Fibroblast of the aortic adventitia (primary cell): ENCODE measurements at regions not wholly inside any gene's neighbourhood (a gene's known extent, or its start where the extent isn't known, plus 50 kb on each side); places are given as distances from the start of the nearest gene placed in this dataset.
A peak's percentile ranks its signal among the peaks of the same experiment; 100 is the strongest.

Experiments used
- DNase-seq: peaks from one replicate; pipeline ENCODE4 v3.0.0-alpha.2; 2010; ENCODE audit warnings: low read depth
- H3K4me3 ChIP-seq: 2 replicates; pipeline ENCODE4 v1.5.1; 2011; ENCODE audit warnings: low read depth, mild to moderate bottlenecking, control low read depth, low read length, moderate library complexity
- TF ChIP-seq, protein P1 (sequence below): IDR thresholded peaks from 2 replicates; pipeline ENCODE4 v1.5.1; 2011; ENCODE audit warnings: mild to moderate bottlenecking, low read length, control low read depth, inconsistent platforms; ENCODE audit not compliant: insufficient read depth

DNA sequence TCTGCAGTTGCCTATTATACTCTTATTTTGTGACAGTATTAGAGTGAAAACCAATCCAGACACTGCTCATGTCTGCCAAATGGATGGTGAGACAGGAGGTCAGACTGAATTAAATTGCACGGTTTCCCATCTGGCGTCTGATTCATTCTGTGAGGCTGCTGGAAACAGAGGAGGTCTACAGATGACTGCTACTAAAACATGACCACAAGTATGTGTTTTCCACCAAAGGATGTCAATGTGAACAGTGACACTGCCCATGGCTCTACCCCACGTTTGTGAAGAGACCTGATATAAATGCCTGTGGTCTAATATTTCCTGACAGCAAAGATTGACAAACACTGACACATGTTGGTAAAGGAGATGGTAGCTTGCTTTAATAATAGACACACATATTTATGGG is 104.3 kb upstream of the ST6GAL2 start:
- TF ChIP-seq, protein P1, sequence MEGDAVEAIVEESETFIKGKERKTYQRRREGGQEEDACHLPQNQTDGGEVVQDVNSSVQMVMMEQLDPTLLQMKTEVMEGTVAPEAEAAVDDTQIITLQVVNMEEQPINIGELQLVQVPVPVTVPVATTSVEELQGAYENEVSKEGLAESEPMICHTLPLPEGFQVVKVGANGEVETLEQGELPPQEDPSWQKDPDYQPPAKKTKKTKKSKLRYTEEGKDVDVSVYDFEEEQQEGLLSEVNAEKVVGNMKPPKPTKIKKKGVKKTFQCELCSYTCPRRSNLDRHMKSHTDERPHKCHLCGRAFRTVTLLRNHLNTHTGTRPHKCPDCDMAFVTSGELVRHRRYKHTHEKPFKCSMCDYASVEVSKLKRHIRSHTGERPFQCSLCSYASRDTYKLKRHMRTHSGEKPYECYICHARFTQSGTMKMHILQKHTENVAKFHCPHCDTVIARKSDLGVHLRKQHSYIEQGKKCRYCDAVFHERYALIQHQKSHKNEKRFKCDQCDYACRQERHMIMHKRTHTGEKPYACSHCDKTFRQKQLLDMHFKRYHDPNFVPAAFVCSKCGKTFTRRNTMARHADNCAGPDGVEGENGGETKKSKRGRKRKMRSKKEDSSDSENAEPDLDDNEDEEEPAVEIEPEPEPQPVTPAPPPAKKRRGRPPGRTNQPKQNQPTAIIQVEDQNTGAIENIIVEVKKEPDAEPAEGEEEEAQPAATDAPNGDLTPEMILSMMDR, result no peak
- H3K4me3 ChIP-seq, result no peak overlapping the region
- DNase-seq, result peak; percentile 47

DNA sequence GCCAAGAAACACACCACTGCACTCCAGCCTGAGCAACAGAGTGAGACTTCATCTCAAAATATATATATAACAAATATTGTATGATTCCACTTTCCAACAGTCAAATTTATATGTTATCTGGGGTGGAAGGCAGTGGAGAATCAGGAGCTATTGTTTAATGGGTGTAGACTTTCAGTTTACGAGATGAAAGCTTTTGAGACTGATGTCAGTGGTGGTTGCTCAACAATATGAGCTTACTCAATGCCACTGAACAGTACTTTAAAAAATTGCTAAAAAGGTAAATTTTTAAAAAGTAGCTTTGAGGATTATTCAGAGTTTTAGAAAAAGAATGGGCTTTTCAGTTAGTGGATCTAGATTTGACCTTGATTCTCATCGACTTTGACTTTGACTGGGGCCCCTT is 105.9 kb upstream of the ST6GAL2 start:
- no peak overlapping the region for H3K4me3 ChIP-seq
- TF ChIP-seq, protein P1, result no peak
- no peak for DNase-seq

DNA sequence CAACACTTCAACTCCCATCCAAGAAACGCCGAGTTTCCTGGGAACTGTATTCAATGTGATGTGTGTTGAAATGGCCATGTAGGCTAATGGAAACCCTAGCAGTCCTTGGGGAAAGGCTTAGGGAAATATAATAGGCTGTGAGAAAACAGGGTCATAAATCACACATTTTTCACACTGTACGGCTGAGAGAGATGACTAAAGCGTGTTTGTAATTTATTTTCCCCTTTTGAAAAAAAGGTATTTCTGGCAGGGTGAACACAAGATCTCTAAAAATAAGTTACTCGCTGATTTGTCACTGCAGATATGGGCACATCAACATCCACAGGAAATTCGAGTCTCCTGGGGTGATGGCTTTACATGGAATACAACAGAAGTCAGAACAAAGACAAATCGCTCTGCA is 109.6 kb upstream of the ST6GAL2 start:
- peak; percentile 74 for DNase-seq
- H3K4me3 ChIP-seq, result no peak overlapping the region
- TF ChIP-seq, protein P1, result no peak

DNA sequence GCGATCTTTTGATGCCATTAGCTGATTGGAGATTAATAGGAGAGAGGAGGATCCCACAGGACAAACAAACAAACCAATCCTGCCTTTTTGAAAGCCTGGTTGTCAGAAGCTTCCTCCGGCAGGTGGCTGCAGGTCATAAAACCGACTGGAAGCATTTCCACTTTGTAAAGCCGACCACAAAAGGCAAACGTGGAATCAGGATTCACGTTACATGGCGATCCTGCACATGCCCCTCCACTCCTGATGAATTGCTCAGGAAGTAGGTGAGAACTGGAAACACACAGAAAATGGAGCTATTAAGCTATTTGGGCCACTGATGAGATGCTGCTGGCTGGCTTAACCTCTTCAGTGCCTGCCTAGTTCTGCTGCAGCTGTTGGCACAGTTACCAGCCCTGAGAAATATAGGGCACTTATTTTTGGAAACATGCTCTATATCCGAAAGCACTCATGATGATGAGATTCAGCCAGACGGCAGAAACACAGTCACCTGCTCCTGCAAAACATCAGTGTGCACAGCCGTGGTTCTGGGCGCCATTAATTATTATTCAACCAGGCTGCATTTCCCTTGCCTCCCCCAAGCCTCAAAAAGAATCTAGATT is 110.3 kb upstream of the ST6GAL2 start:
- TF ChIP-seq, protein P1, result no peak
- DNase-seq, result no peak
- no peak overlapping the region for H3K4me3 ChIP-seq

DNA sequence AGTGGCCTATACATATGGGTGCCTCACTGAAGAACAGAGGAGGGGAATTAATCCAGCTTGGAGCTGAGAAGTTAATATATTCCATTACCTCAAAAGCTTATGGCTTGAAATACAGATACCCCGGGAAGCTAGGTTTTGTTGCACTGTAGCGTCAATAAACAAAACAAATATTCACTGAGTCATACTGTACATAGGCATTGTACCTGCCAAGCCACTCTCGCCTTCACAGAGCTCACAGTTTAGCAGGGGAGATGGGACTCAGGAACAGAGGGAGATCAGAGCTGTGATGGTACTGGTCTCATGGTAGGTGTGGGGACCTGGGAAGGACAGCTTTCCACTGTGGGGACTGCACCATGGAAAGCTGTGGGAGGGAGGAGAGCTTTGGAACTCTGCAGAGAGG is 111.2 kb upstream of the ST6GAL2 start:
- DNase-seq, result no peak
- TF ChIP-seq, protein P1, result no peak
- H3K4me3 ChIP-seq, result no peak overlapping the region

DNA sequence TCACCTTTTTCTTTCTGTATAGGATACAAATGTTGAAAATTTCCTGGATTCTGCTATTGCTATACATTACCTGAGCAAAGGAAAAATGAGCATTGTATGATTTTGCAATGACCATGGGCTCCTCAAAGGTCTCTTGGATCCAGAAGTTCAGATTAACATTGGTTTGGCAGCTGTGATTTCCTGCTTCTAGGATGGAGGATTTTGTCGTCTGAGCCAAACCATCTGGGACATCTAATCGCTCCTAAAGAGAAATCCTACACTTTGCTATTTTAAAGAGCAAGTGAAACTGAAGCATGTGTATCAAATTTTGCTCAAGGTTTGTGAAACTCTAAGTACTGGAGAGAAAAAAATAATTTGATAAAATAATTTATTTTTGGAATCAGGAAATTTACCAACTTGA is 115.1 kb upstream of the ST6GAL2 start:
- peak; percentile 64 for DNase-seq
- TF ChIP-seq, protein P1, result no peak

DNA sequence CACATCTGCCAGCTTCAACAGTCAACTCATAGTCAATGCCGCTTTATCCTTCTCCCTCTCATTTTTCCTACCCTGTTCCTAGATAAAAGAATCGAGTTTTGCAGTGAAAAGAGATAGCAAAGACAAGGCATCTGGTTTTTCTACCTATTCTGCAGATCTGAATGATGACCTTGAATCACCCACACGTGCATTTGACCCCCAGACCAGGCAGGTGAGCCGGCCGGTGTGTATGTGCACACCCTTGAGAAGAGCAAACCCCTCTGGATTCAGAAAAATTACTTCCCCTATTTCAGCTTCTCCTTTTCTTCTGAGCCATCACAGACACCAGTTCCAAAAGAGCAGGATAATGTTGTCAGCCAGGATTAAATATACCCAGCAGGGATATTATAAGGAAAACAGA is 115.6 kb upstream of the ST6GAL2 start:
- no peak overlapping the region for H3K4me3 ChIP-seq
- no peak for DNase-seq
- TF ChIP-seq, protein P1, result no peak

More for the DNA sequence above, 115.1 kb upstream of the ST6GAL2 start:
- no peak overlapping the region for H3K4me3 ChIP-seq
